WI38 (cell line): ENCODE measurements at regions not wholly inside any gene's neighbourhood (a gene's known extent, or its start where the extent isn't known, plus 50 kb on each side); places are given as distances from the start of the nearest gene placed in this dataset.
"Not testable (repeated sequence)": the region's sequence is repeated elsewhere in the genome, so short reads cannot be mapped to it uniquely, and the experiment has no call there.

Experiments
- H3K4me3 ChIP-seq: 2 replicates; pipeline ENCODE4 v1.5.1; 2011; ENCODE audit warnings: low read depth, mild to moderate bottlenecking, control low read depth, low read length
- CTCF ChIP-seq: IDR thresholded peaks from 2 replicates; pipeline ENCODE4 v1.5.1; 2012; ENCODE audit warnings: low read depth, mild to moderate bottlenecking, control low read depth, low read length

- no peak for TF ChIP-seq CTCF
- H3K4me3 ChIP-seq, result no peak overlapping the region
These were observed 443.9 kb downstream of the ZNF536 start for GRCh38 chr19:30815889-30816580.

DNA sequence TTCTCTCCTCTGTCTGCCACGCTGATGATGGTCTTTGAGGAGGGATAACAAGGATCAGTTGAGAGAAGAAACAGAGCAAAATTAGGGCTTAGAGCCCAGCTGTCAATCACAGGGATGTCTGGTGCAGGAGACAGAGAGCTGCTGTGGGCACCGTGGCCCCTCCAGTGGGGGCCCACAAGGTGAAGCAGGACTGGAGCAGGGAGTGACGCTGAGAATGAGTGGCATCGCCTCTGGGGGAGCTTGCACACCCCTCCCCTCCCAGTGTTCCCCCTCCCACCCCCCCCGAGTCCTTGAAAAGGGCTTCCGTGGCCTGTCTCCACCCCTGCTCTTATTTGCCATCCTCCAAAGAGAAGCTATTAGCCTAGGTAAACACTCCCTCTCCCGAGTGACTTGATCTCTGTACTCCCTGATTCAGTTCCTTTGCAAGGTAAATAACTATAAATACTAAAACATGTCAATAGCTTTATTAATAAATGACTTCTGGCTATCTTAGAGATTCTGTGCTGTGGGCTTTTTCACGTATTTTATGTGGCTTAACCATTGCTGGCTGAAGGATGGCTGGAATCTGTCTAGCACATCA is 440.0 kb downstream of the ZNF536 start:
- no peak for TF ChIP-seq CTCF
- H3K4me3 ChIP-seq, result no peak overlapping the region

DNA sequence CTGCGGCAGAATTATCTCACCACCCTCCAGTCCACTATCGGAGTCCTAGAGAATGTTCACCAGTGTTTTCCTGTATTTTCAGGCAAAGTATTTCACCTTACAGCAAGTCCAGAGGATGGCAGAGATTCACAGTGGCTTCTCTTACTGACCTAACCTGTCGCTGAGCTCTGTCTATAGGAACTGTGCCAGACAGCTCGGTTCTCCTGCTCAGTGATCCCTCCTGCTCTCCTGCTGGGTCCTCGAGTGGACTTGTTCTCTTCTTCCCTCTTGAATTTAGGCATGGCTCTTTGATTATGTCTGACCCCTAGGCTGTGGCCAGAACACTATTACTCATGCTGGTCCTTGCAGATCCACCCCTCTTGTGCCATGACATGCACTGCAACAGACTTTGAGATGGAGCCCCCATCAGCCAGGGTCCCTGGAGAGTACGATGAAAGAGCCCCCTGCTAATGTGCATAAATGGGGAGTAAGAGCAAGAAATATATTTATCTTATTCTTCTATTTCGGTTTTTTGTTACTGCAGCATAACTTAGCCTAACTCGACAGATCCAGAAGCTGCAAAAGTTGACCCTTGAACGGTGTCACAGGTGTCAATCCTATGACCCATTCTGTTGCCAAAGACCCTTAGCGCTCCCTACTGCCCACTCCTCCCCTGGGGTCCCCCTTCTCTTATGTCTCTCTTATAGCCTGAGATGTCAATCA is 439.4 kb downstream of the ZNF536 start:
- H3K4me3 ChIP-seq, result no peak overlapping the region
- no peak for TF ChIP-seq CTCF

GRCh38 chr19:30810726-30811125 is 438.5 kb downstream of the ZNF536 start:
- no peak for TF ChIP-seq CTCF
- no peak overlapping the region for H3K4me3 ChIP-seq

DNA sequence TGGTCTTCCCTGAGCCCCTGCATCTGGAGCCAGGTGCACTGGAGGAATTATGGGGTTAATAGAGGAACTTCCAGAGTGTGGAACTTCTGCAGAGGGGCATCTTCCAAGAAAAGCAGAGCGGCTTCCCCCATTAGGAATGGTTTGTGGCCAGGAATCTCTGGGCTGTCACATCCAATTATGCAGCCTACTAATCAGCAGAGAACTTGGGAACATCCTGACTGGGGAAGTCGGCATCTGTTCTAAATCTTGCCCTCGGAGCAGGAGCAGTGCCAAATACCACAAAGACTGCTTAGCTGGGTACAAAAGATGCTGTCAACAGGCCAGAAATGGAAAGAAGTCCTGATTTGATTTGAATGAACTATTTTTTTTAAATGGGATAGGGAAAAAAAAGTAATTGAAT is 435.1 kb downstream of the ZNF536 start:
- TF ChIP-seq CTCF, result no peak
- H3K4me3 ChIP-seq, result no peak overlapping the region

GRCh38 chr19:30806311-30806710 is 434.1 kb downstream of the ZNF536 start:
- TF ChIP-seq CTCF, result no peak
- H3K4me3 ChIP-seq, result no peak overlapping the region

DNA sequence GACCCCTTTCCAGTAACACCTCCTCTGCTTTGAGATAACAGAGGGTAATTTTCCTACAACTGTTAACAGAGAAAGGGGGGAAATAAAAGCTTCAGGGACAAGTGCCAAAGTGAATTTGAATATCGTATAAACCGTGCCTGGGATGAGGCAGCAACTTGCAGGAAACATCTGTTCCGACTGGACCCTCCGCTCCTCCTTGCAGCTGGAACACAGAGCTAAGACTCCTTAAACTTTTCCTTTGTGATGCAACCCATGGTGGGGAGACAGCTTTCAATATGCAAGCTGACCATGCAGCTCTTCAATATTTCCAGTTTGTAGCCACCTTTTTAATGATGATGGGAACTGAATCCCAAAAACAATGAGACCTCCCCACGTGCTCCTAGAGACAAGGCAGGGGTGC is 432.6 kb downstream of the ZNF536 start:
- no peak overlapping the region for H3K4me3 ChIP-seq
- TF ChIP-seq CTCF, result no peak

DNA sequence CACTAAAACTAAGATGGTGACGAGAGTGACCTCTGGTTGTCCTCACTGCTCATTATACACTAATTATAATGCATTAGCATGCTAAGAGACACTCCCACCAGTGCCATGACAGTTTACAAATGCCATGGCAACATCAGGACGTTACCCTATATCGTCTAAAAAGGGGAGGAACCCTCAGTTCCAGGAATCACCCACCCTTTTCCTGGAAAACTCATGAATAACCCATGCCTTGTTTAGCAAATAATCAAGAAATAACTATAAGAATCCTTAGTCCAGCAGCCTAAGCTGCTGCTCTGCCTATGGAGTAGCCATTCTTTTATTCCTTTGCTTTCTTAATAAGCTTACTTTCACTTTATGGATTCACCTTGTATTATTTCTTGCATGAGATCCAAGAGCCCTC is 432.1 kb downstream of the ZNF536 start:
- not testable (repeated sequence) for H3K4me3 ChIP-seq
